Glutamatergic neuron (in vitro differentiated cells): ENCODE measurements at regions not wholly inside any gene's neighbourhood (a gene's known extent, or its start where the extent isn't known, plus 50 kb on each side); places are given as distances from the start of the nearest gene placed in this dataset.

Experiments
- DNase-seq: peaks from one replicate; pipeline ENCODE4 v3.0.0; 2022
- H3K27ac Mint-ChIP-seq: one replicate; pipeline ENCODE4 v1.8.0; 2020; ENCODE audit warnings: mild to moderate bottlenecking, mixed read lengths, inconsistent platforms; ENCODE audit not compliant: unreplicated experiment
- H3K27me3 Mint-ChIP-seq: one replicate; pipeline ENCODE4 v1.8.0; 2020; ENCODE audit warnings: mild to moderate bottlenecking, moderate library complexity, mixed read lengths, inconsistent platforms; ENCODE audit not compliant: unreplicated experiment
- H3K36me3 Mint-ChIP-seq: one replicate; pipeline ENCODE4 v1.8.0; 2020; ENCODE audit warnings: mild to moderate bottlenecking, mixed read lengths, inconsistent platforms; ENCODE audit not compliant: unreplicated experiment
- H3K4me1 Mint-ChIP-seq: one replicate; pipeline ENCODE4 v1.8.0; 2020; ENCODE audit warnings: mild to moderate bottlenecking, low read depth, mixed read lengths, inconsistent platforms; ENCODE audit not compliant: unreplicated experiment
- H3K4me3 Mint-ChIP-seq: one replicate; pipeline ENCODE4 v1.8.0; 2020; ENCODE audit warnings: mild to moderate bottlenecking, mixed read lengths, inconsistent platforms; ENCODE audit not compliant: unreplicated experiment
- H3K9me3 Mint-ChIP-seq: one replicate; pipeline ENCODE4 v1.8.0; 2020; ENCODE audit warnings: mild to moderate bottlenecking, moderate library complexity, mixed read lengths, inconsistent platforms; ENCODE audit not compliant: unreplicated experiment
- TF ChIP-seq, protein P1 (sequence below): fragments of 200-600 bp; sonication (generic); IDR thresholded peaks from one replicate; pipeline ENCODE4 v1.5.0; 2021; ENCODE audit not compliant: partially characterized antibody, unreplicated experiment

DNA sequence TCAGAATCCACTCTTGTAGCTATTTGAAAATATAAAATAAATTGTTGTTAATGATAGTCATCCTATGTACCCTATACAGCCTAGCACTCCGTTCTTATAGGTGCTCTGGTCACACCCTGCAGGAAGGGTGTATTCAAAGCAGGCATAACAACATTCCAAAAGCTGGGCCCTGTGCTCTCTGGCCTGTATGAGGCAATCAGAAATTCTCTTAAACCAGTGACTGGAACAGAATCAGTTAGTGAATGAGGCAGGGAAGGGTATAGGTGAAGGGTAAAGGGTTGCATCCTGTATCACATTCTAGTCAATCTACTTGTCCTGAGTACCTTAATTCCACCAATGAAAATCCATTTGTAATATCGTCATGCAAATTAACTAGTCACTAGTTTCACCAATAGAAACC is 154.5 kb upstream of the ZNF217 start:
- Mint-ChIP-seq H3K27ac (no peak overlapping the region), H3K36me3 (no peaks in the 10 kb centered on the region), H3K9me3 (peaks cover 2% of the 10 kb centered on the region), H3K4me1 (peaks cover 36% of the 10 kb centered on the region), H3K27me3 (peaks cover 3% of the 10 kb centered on the region), H3K4me3 (no peak overlapping the region)
- DNase-seq: no peak
- TF ChIP-seq, protein P1, sequence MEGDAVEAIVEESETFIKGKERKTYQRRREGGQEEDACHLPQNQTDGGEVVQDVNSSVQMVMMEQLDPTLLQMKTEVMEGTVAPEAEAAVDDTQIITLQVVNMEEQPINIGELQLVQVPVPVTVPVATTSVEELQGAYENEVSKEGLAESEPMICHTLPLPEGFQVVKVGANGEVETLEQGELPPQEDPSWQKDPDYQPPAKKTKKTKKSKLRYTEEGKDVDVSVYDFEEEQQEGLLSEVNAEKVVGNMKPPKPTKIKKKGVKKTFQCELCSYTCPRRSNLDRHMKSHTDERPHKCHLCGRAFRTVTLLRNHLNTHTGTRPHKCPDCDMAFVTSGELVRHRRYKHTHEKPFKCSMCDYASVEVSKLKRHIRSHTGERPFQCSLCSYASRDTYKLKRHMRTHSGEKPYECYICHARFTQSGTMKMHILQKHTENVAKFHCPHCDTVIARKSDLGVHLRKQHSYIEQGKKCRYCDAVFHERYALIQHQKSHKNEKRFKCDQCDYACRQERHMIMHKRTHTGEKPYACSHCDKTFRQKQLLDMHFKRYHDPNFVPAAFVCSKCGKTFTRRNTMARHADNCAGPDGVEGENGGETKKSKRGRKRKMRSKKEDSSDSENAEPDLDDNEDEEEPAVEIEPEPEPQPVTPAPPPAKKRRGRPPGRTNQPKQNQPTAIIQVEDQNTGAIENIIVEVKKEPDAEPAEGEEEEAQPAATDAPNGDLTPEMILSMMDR: no peak

DNA sequence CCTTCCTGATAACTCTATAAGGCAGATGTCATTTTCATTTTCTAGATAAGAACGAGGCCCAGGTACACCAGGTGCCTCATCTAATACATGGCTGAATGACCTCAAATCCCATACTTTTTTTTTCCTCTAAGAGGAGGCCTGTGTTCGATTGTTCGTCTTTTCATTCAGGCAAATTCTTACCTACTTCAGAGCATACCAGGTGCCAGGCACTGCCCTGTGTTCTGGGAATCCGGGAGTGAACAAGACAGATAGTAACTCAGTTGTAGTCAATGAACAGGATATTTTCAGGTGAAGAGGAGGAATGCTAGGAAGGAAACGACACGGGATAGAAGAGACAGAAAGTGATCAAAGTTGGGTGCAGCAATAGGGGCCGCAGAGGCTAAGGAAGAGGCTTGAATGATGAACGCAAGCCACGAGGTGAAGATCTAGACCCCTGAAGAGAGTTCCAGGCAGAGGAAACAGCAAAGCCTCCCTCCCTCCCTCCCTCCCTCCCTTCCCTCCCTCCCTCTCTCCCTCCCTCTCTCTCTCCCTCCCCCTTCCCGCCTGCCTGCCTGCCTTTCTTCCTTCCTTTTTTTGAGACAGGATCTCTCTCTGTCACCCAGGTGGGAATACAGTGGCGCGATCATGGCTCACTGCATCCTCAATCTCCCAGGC is 150.1 kb upstream of the ZNF217 start:
- H3K27me3 Mint-ChIP-seq: peaks cover 1% of the 10 kb centered on the region
- H3K36me3 Mint-ChIP-seq: no peaks in the 10 kb centered on the region
- H3K4me1 Mint-ChIP-seq: peaks cover 32% of the 10 kb centered on the region
- TF ChIP-seq, protein P1: no peak
- peak overlapping the region; percentile 50 for H3K27ac Mint-ChIP-seq
- no peak overlapping the region for H3K4me3 Mint-ChIP-seq
- peaks cover 6% of the 10 kb centered on the region for H3K9me3 Mint-ChIP-seq
- no peak for DNase-seq

DNA sequence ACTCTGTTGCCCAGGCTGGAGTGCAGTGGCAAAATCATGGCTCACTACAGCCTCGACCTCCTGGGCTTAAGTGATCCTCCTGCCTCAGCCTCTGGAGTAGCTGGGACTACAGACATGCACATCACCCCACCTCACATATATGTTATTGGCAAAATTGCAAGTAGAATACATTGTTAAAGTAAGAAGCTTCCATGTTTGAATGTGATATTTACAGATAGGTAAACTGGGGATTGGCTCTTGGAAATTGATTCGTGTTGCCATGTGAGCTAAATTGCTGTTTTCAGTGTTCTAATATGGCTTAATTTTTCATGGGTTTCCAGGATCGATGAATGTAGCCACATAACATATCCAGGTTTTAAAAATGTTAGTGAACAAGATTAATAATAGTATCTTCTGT is 149.0 kb upstream of the ZNF217 start:
- peaks cover 37% of the 10 kb centered on the region for H3K4me1 Mint-ChIP-seq
- peaks cover 4% of the 10 kb centered on the region for H3K27me3 Mint-ChIP-seq

DNA sequence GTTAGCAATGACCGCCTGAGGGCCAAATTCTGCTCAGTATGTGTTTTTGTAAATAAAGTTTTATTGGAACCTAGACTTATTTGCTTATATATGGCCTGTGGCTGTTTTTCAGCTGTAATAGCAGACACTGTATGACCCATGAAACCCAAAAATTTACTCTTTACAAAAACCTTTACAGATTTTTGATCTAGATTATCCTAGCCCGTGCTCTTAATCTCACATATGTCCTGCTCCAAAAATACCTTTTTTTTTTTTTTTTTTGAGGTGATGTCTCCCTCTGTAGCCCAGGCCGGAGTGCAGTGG is 148.0 kb upstream of the ZNF217 start:
- TF ChIP-seq, protein P1: no peak
- Mint-ChIP-seq H3K27me3 (peaks cover 6% of the 10 kb centered on the region), H3K27ac (no peak overlapping the region), H3K9me3 (peaks cover 10% of the 10 kb centered on the region), H3K36me3 (no peaks in the 10 kb centered on the region), H3K4me1 (peaks cover 47% of the 10 kb centered on the region), H3K4me3 (no peak overlapping the region)
- DNase-seq: no peak

More for the DNA sequence above, 149.0 kb upstream of the ZNF217 start:
- Mint-ChIP-seq H3K36me3 (no peaks in the 10 kb centered on the region), H3K4me3 (no peak overlapping the region), H3K27ac (no peak overlapping the region), H3K9me3 (peaks cover 6% of the 10 kb centered on the region)
- no peak for DNase-seq
- TF ChIP-seq, protein P1: no peak

DNA sequence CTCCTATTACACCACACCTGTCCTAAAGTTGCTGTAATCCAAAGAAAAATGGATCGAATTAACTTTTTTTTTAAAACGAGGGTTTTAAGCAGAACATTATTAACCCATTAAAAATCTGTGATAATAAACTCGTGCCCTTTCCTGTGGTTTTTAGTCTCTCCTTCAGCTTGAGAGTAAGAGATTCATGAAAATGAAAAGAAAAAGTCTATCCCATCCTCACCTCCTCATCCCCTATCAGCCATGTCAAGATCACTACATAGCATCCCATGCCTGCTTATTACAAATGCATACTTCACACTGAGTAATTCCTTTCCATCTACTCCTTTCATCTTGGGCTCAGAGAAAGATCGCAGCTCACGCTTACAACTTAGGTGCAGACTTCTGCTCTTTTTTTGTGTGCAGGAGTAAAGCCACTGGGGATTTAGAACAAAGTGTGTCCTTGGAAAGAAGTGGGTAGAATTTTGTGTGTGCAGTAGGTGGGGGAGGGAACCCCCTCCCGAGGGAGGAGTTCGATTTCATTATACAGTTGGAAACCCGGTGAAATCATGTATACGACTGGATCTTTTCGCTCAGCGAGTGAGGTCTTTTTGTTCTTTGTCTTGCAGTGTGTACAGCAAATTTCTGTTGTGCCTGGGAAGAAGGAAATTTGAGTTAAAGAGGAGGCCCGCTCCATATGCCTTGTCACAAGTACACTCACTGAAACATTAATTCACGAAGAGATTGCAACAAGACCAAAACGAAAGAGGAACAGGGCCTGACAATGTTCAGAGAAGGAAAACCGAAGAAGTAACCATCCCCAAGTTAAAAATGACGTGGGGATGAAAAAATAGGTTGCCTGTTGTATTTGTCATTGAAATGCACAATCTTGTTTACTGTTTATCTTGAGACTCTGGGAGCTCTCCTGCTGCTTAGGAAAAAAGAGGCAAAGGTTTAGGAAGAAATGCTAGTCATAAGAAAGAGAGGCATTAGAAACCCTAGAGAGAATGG is 146.5 kb upstream of the ZNF217 start:
- peak; percentile 26 for DNase-seq
- TF ChIP-seq, protein P1: no peak
- peaks cover 12% of the 10 kb centered on the region for H3K9me3 Mint-ChIP-seq
- H3K4me1 Mint-ChIP-seq: peaks cover 55% of the 10 kb centered on the region
- peaks cover 6% of the 10 kb centered on the region for H3K27me3 Mint-ChIP-seq
- H3K27ac Mint-ChIP-seq: peak overlapping the region; percentile 97
- no peaks in the 10 kb centered on the region for H3K36me3 Mint-ChIP-seq
- peak overlapping the region; percentile 79 for H3K4me3 Mint-ChIP-seq
